GM12874 (cell line): ENCODE measurements at regions not wholly inside any gene's neighbourhood (a gene's known extent, or its start where the extent isn't known, plus 50 kb on each side); places are given as distances from the start of the nearest gene placed in this dataset.

Experiments used
- TF ChIP-seq, protein P1 (sequence below): IDR thresholded peaks from 2 replicates; pipeline ENCODE4 v1.5.1; 2011; ENCODE audit warnings: low read depth, mild to moderate bottlenecking, control low read depth, low read length, moderate library complexity; ENCODE audit not compliant: insufficient read depth

DNA sequence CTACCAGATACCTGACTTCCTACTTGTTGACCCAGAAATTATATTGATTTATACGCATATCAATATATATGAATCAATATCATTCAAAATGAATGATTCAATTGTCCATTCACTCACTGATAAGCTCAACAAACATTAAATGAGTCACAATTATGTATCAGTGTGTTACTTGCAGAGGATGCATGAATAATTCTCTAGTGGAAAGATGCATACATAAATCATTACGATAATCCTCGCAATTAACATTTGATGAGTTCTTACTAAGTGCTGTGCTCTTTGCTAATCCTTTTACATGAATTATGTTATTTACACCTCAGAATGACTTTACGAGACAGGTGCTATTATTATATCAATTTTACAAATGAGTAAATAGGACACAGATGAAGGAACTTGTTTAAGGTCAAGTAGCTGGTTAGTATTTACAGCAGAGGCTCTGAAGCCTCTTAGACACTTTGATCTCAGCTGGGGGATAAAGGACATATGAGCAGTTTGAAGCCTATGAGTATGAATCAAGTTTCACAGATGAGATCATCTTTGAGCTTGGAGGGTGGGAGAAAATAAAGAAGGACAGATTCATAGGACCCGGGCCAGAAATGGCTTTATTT, 112.8 kb upstream of the ADAMTS5 start:
- TF ChIP-seq, protein P1, sequence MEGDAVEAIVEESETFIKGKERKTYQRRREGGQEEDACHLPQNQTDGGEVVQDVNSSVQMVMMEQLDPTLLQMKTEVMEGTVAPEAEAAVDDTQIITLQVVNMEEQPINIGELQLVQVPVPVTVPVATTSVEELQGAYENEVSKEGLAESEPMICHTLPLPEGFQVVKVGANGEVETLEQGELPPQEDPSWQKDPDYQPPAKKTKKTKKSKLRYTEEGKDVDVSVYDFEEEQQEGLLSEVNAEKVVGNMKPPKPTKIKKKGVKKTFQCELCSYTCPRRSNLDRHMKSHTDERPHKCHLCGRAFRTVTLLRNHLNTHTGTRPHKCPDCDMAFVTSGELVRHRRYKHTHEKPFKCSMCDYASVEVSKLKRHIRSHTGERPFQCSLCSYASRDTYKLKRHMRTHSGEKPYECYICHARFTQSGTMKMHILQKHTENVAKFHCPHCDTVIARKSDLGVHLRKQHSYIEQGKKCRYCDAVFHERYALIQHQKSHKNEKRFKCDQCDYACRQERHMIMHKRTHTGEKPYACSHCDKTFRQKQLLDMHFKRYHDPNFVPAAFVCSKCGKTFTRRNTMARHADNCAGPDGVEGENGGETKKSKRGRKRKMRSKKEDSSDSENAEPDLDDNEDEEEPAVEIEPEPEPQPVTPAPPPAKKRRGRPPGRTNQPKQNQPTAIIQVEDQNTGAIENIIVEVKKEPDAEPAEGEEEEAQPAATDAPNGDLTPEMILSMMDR: no peak

DNA sequence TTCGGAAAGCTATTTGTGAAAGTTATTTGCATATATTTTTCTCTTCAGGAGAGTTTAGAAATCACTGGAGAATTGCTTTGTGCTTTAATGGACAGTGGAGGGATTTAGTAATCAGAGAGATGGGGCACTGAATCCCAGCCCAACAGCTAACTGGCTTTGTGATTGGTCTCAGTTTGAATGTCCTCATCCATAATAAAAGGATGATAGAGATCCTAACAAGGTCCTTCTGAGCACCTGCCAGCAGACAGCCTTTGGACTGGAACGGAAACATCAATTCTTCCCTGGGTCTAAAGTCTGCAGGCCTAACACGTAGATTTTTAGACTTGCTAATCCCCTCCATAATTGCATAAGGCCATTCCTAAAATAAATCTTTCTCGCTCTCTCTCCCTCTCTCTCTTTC, 112.0 kb upstream of the ADAMTS5 start:
- TF ChIP-seq, protein P1: no peak

DNA sequence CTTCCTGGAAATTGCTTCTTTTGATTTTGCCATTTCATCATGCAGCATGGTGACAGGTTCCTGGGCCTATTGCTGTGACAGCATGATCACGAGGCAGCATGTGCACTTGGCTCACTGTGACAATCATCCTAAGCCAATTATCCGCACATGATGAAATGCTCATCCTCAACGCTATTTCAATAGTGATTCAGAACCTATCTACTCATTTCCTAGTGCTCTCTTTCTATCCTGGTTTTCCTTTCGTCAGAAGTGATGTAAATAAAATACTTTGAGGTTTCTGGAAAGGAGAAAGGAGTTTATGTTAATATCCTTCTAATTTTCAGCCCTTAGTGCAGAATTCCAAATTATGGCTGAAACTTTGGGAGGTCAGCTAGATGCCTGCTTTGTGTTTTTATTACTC, 110.6 kb upstream of the ADAMTS5 start:
- TF ChIP-seq, protein P1: no peak

DNA sequence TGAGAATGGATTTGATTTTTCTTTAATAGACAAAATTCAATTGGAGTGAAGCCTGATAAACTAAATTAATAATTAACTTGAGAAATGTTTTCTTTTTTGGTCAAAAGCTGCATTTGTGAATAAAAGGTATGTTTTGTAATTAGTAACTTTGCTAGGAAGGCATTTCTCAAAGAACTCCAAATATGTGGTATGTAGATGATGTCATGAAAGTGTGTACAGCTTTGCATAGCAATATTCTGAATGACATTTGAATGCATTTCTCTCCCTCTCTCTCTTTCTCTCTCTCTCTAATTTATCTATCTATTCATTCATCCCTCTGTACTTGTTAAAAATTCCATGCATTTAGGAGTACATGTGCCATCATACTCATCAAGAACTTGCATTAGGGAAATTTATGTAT, 109.1 kb upstream of the ADAMTS5 start:
- TF ChIP-seq, protein P1: no peak

DNA sequence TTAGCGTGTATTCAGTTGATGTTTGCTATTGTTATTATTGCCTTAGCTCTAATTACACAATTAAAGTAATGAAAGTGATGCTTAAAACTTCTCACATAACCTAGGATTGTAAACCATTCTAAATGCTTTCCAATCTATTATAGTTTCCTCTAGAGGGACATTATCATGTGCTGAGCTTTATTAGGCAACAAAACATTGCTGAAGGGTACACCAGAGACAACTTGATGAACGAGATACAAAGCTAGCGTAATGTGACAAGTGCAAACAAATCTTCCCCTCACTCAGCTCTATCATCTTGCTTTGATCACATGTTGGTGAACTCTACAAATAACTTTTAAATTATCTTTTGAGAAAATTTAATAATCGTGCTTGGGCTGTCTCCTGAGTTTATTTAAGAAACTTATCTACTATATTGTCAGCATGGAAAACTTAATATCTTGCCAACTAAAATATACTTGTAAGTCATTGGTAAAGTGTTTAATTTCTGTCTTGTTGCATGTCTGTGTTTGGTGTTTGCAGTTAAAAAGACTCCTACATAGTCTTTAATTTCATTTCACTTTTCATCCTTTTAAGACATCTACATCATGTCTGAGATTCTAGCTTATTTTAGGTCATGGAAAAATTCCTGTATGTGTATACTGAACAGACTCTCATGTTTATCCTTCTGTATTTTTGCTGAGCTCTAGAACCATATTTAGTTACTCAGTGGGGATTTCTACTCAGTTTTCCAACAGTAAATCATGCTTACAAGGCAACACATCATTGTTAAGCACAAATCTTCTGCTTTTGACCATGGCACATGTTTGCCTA, 104.2 kb upstream of the ADAMTS5 start:
- TF ChIP-seq, protein P1: no peak

DNA sequence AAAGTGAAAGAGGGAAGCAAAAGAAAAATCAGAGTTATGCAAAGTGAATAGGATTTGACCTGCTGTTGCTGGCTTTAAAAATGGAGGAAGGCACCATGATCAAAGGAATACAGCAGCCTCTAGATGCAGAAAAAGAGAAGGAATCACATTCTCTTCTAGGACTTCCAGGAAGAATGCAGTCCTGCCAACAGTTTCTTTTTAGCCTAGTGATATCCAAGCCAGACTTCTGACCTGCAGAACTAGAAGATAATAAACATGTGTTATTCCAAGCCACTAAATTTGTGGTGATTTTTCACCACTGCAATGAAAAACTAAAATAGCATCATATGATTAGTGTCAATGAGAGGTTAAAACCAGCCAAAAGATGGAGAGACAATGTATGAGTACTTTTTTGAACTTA, 101.9 kb upstream of the ADAMTS5 start:
- TF ChIP-seq, protein P1: no peak

DNA sequence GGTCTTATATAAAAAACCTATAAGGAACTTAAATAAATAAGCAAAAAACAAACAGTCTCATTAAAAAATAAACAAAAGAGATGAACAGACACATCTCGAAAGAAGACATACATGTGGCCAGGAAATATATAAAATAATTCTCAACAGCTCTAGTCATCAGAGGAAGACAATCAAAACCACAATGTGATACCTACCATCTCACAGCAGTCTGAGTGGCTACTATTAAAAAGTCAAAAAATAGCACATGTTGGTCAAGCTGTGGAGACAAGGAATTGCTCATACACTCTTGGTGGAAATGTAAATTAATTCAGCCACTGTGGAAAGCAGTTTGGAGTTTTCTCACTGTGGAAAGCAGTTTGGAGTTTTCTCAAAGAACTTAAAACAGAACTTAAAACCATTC, 100.3 kb upstream of the ADAMTS5 start:
- TF ChIP-seq, protein P1: no peak
